ENCODE measurements at regions not wholly inside any gene's neighbourhood (a gene's known extent, or its start where the extent isn't known, plus 50 kb on each side); places are given as distances from the start of the nearest gene placed in this dataset.

DNA sequence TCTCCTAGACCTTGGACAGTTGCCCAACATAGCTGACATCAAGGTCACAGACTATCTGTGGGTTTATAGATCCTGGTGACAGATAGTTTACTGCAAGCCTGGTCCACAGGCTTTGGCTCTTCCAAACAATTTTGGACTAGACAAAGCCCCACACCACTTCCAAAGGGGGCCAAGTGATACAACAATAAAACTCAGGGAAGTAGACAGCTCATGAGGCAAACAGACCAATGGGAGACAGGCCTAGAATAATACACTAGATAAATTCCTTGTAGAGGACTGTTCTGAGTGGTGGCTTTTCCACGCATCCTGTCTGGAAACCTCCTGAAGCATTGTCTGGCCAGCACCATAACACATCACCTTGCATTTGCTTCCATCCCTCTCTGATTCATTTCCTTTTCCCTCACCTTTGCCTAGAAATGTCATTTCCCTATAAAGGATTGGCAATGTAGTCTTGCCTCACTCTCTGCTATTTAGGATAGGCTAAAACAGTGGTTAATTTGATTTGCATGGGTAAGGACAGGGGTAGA is 284.2 kb downstream of the POU4F1 start:
- ATAC-seq (no peak), DNase-seq (no peak)
- intact Hi-C loops (cut with DNase I): no loop called here
- Histone ChIP-seq H3K27ac (no peak overlapping the region), H3K4me3 (no peak overlapping the region), H3K36me3 (replicated peaks in 1 of 2; ENCODE audit: insufficient read depth in 1 of 2, low read depth in 2 of 2) (no peaks in the 10 kb centered on the region), H3K4me1 (no peaks in the 10 kb centered on the region), H3K27me3 (no peaks in the 10 kb centered on the region), H3K9me3 (no peaks in the 10 kb centered on the region)
- 83 to 94% methylated on average over 1 of the region's 1 CpG for WGBS, 2 donors
- TF ChIP-seq POLR2A (IDR thresholded peaks at IDR 0.05): no peak
- TF ChIP-seq, protein P1, sequence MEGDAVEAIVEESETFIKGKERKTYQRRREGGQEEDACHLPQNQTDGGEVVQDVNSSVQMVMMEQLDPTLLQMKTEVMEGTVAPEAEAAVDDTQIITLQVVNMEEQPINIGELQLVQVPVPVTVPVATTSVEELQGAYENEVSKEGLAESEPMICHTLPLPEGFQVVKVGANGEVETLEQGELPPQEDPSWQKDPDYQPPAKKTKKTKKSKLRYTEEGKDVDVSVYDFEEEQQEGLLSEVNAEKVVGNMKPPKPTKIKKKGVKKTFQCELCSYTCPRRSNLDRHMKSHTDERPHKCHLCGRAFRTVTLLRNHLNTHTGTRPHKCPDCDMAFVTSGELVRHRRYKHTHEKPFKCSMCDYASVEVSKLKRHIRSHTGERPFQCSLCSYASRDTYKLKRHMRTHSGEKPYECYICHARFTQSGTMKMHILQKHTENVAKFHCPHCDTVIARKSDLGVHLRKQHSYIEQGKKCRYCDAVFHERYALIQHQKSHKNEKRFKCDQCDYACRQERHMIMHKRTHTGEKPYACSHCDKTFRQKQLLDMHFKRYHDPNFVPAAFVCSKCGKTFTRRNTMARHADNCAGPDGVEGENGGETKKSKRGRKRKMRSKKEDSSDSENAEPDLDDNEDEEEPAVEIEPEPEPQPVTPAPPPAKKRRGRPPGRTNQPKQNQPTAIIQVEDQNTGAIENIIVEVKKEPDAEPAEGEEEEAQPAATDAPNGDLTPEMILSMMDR (IDR thresholded peaks at IDR 0.05): no peak

DNA sequence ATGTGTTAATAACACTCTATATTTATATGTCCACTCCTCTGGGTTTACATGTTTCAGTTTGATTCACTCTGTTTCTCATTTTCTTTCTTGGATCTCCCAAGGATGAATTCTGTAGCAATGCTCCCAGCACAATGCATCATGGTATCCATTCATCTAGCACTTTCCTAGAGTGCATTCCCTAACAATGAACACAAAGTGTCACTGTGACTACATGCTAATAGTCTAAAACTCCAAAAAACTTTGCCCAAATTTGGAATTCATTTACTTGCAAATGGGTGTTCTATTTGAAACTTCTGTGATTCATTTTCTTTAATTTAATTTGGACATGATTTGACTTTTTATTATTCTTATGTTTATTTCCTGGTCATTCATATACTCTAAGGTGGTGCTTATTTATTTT is 286.3 kb downstream of the POU4F1 start:
- Histone ChIP-seq H3K9me3 (no peaks in the 10 kb centered on the region), H3K4me3 (no peak overlapping the region), H3K27ac (no peak overlapping the region), H3K27me3 (no peaks in the 10 kb centered on the region), H3K36me3 (replicated peaks in 1 of 2; ENCODE audit: insufficient read depth in 1 of 2, low read depth in 2 of 2) (no peaks in the 10 kb centered on the region), H3K4me1 (no peaks in the 10 kb centered on the region)
- TF ChIP-seq POLR2A (IDR thresholded peaks at IDR 0.05): no peak
- TF ChIP-seq, protein P1 (IDR thresholded peaks at IDR 0.05): peak in 3 of 7 experiments; percentile 8 to 12 (median 9)
- DNase-seq (no peak), ATAC-seq (no peak)
- intact Hi-C loops (cut with DNase I): no loop called here

DNA sequence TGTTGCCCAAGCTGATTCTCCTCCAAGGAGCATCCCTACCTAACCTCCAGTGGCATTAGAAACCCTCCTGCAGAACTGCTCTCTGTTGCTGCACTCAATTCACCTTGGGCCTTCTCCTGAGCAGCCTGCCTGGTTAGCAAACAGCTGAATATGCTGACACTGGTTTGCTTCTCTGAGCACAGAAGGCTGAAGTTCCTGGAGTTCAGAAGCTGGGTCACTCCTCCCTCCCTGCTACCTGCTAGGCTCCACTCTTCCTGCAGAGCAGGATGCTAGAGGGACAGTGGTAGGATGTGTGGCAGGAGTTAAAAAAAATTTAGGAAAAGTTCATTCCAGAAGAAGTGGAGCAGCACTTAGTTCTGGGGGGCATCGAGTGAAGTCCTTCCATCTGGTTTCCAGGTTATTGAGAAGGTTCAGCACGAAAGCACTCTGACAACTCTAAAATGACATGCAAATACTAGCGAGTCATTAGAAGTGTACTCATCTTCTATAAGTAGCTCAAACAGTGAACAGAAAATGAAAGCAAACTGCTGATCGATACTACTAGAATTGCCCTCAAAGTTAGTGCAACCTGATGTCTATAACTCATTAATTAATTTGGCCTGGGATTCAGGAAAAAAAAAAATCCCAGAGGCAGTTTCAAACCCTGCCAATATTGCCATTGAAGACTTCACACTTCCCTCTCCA is 293.7 kb downstream of the POU4F1 start:
- Histone ChIP-seq H3K4me3 (no peak overlapping the region), H3K27ac (no peak overlapping the region), H3K4me1 (no peaks in the 10 kb centered on the region), H3K9me3 (no peaks in the 10 kb centered on the region), H3K36me3 (replicated peaks in 1 of 2; ENCODE audit: insufficient read depth in 1 of 2, low read depth in 2 of 2) (no peaks in the 10 kb centered on the region), H3K27me3 (no peaks in the 10 kb centered on the region)
- TF ChIP-seq, protein P1 (IDR thresholded peaks at IDR 0.05): no peak
- no peak for TF ChIP-seq POLR2A (IDR thresholded peaks at IDR 0.05)
- no peak for ATAC-seq
- intact Hi-C loops (cut with DNase I): no loop called here
- 64 to 71% methylated on average over 4 of the region's 4 CpGs for WGBS, 2 donors
- DNase-seq: no peak

DNA sequence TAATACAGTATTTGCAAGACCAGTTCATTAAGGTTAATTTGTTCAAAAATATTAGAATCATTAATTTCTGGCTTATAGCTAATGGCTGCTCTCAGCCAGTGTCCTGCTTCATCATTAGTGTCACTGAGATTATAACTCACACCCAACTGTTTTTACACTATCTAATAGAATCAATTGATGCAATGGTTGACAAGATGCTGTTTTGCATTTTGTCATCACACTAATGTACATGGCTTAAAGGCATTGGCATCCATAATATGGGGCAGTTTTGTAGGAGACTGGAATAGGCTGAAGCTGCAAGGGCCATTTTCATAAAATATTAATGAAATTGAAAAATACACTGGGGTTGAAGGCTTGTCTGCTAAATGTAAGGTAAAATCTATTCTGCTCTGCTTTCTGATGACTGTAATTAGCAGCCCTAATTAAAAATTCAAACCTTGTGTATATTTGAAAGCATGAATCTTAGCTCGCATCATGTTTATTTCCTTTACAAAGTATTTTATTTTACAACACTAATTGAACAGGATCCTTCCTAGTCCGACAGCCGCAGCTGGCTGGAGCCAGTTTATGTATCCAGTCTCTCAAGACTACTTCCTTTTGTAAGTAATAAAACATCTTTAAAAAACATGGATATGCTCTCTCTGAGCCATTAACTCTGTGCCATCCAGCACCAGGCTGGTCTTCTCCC is 296.7 kb downstream of the POU4F1 start:
- H3K36me3 ChIP-seq (replicated peaks in 1 of 2; ENCODE audit: insufficient read depth in 1 of 2, low read depth in 2 of 2): no peaks in the 10 kb centered on the region
- H3K27ac ChIP-seq: no peak overlapping the region
- intact Hi-C loops (cut with DNase I): no loop called here
- ATAC-seq (no peak), DNase-seq (no peak)
- no peaks in the 10 kb centered on the region for H3K4me1 ChIP-seq
- no peaks in the 10 kb centered on the region for H3K9me3 ChIP-seq
- TF ChIP-seq, protein P1 (IDR thresholded peaks at IDR 0.05): no peak
- TF ChIP-seq POLR2A (IDR thresholded peaks at IDR 0.05): no peak
- no peaks in the 10 kb centered on the region for H3K27me3 ChIP-seq
- 60 to 68% methylated on average over 3 of the region's 3 CpGs for WGBS, 2 donors
- H3K4me3 ChIP-seq: no peak overlapping the region

Data from body of pancreas (tissue), 4 donors.